DMS53 (cell line): ENCODE measurements at regions not wholly inside any gene's neighbourhood (a gene's known extent, or its start where the extent isn't known, plus 50 kb on each side); places are given as distances from the start of the nearest gene placed in this dataset.

Source experiments
- DNase-seq: peaks from one replicate; lab custom pipeline; 2025; lab: John Stamatoyannopoulos, UW

GRCh38 chr13:31929031-31929770, 102.4 kb upstream of the FRY start:
- no peak for DNase-seq

GRCh38 chr13:31930490-31930889, 101.1 kb upstream of the FRY start:
- DNase-seq = peak; percentile 20

GRCh38 chr13:31930901-31931522, 100.6 kb upstream of the FRY start:
- DNase-seq = peak; percentile 56

- no peak for DNase-seq
Observed at GRCh38 chr13:31937436-31937835, 94.1 kb upstream of the FRY start.

GRCh38 chr13:31940076-31940475, 91.5 kb upstream of the FRY start:
- no peak for DNase-seq

GRCh38 chr13:31943591-31943990, 88.0 kb upstream of the FRY start:
- no peak for DNase-seq

- peak; percentile 29 for DNase-seq
Observed at GRCh38 chr13:31944262-31945160, 87.1 kb upstream of the FRY start.

GRCh38 chr13:31945202-31945961, 86.2 kb upstream of the FRY start:
- DNase-seq = peak; percentile 95

- DNase-seq = no peak
Observed at GRCh38 chr13:31946091-31946770, 85.3 kb upstream of the FRY start.

- DNase-seq = peak; percentile 41
Observed at GRCh38 chr13:31947105-31947504, 84.5 kb upstream of the FRY start.

- DNase-seq = peak; percentile 35
Observed at GRCh38 chr13:31947506-31947905, 84.1 kb upstream of the FRY start.

- no peak for DNase-seq
Observed at GRCh38 chr13:31949486-31949885, 82.1 kb upstream of the FRY start.

GRCh38 chr13:31950111-31950815, 81.3 kb upstream of the FRY start:
- peak; percentile 87 for DNase-seq

GRCh38 chr13:31951215-31951678, 80.3 kb upstream of the FRY start:
- DNase-seq = peak; percentile 91

- DNase-seq = no peak
Observed at GRCh38 chr13:31952641-31953380, 78.8 kb upstream of the FRY start.

GRCh38 chr13:31955101-31955500, 76.5 kb upstream of the FRY start:
- no peak for DNase-seq

GRCh38 chr13:31955741-31956140, 75.8 kb upstream of the FRY start:
- DNase-seq = no peak

GRCh38 chr13:31956980-31957644, 74.5 kb upstream of the FRY start:
- no peak for DNase-seq

GRCh38 chr13:31957772-31958171, 73.8 kb upstream of the FRY start:
- DNase-seq = no peak
